ENCODE measurements at regions not wholly inside any gene's neighbourhood (a gene's known extent, or its start where the extent isn't known, plus 50 kb on each side); places are given as distances from the start of the nearest gene placed in this dataset.
"Not testable (repeated sequence)": the region's sequence is repeated elsewhere in the genome, so short reads cannot be mapped to it uniquely, and the experiment has no call there.

- DNase-seq (ENCODE audit: low read depth): no peak
These were observed 259.2 kb downstream of the C3orf38 start for GRCh38 chr3:88408935-88409334.

- no peak for DNase-seq (ENCODE audit: low read depth)
These were observed 260.5 kb downstream of the C3orf38 start for GRCh38 chr3:88410259-88410658.

DNA sequence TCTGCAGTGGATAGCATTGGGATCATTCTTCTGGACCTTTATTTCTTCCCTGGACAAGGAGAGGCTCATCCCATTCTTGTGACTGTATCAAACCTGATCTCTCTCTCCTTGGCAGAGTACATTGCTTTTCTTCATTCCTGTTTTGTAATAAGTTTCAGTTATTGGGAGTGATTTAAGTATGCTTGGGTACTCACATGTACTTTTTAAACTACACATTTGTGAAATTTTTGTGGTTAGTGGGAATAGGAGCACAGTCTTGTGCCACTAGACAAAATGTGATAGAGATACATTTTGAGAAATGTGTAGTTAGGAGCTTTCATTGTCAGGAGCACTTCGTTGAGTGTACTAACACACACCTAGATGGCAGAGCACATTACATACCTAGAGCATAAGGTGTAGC lies 262.6 kb downstream of the C3orf38 start:
- DNase-seq (ENCODE audit: low read depth): no peak

- no peak for DNase-seq (ENCODE audit: low read depth)
These were observed 266.7 kb downstream of the C3orf38 start for GRCh38 chr3:88416436-88416835.

DNA sequence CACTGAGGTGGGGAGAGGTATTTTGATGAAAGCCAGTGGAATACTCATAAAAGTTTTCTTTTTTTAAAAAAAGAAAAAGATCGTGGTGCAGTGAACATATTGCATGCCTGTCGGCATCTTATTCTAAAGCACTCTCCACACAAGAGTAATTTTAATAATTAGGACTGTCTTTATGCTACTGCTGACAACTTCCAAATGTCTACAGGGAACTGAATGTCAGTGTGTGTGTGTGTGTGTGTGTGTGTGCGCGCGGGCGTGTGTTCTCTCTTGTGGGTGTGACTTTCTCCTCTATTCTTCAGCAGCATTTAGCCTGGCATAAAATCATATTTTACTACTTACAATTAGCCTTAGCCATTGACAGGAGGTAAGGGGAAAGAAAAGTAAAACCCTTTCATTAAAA lies 268.5 kb downstream of the C3orf38 start:
- DNase-seq (ENCODE audit: low read depth): no peak

DNA sequence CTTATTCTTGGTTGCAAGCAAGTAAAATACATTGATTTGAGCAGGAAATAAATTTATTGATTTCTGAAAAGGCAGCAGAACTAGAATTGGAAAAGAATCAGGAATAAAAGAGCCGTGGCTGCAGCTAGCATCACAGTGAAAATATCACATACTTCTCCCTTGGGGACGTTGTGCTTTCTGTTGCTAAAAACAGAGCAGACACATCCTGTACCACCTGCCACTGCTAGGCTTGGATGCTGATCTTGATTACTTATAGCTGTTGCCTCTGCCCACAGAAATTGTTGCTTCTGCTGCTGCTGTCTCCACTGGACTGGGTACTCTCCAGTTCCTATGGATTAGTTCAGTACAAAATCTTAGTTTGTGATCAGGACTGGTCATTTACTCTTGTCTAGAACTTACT lies 283.8 kb downstream of the C3orf38 start:
- no peak for DNase-seq (ENCODE audit: low read depth)

GRCh38 chr3:88434001-88434400 lies 284.2 kb downstream of the C3orf38 start:
- no peak for DNase-seq (ENCODE audit: low read depth)

- no peak for DNase-seq (ENCODE audit: low read depth)
These were observed 290.9 kb downstream of the C3orf38 start for GRCh38 chr3:88440701-88441100.

DNA sequence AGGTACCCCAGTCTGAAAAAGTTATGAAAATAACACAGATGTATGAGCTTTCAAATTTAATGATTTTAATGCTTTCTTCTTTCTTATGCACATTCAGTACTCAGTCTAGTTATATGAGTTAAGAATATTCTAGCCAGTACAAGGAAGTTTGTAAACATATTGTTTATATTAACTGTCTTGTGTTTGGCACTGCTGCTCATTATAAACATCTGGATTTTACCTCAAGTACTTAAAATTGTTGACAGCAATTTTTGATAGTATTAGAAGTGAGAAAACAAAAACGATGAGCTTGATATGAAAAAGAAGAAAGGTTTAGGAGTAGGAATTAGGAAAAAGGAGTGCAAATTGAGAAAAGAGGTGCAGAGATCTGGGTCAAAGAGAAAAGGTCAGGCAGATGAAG lies 293.3 kb downstream of the C3orf38 start:
- no peak for DNase-seq (ENCODE audit: low read depth)

- DNase-seq (ENCODE audit: low read depth): no peak
These were observed 294.5 kb downstream of the C3orf38 start for GRCh38 chr3:88444251-88444650.

GRCh38 chr3:88452228-88452627 lies 302.5 kb downstream of the C3orf38 start:
- DNase-seq (ENCODE audit: low read depth): no peak

DNA sequence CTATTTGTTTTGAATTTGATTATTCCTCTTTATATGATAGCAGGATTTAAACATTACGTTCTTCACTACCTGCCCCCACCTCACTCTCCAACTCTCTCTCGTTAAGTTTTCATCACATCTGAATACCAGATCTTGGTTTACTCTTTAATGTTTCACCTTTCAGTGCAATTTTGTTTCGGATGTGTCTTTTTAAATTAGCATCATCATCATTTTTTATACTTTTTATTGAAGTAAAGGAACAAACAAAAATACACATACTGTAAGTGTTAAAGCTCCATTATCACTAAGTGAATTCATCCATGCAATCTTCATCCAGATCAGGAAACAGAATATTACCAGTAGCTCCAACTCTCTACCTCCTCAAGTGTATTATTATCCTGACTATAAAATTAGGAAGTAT lies 310.6 kb downstream of the C3orf38 start:
- no peak for DNase-seq (ENCODE audit: low read depth)

DNA sequence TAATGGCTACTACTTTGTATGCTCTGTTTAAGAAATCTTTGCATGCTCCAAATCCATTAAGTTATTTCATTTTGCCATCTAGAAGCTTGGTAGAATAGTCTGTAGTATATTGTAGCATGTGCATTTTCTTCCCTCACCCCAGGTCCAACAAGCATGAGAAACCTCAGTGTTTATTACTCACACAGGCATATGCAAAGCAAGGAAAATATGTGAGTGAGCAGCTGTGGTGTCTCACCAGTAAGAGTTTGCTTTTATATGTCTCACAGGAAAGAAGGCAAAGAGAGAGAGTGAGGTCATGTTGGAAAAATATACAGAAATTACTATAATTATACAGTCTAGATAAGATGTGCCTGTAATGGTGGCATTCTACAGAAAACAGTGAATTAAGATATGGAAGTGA lies 312.5 kb downstream of the C3orf38 start:
- no peak for DNase-seq (ENCODE audit: low read depth)

DNA sequence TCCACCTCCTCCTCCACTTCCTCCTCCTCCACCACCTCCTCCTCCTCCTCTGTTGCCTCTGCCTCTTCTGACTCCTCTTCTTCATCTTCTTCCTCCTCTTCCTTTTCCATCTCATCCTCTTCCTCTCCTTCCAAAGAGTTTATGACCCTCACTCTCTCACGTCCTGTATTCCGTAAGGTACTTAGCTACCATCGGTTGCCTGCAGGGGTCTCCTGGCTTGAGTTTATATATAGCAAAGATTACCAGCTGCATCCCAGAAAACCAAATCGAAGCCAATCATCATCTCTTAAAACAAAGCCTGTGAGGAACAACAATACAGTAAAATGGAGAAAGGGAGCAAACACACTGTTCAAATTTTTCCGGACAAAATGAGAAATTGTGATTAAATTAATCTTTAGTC lies 317.4 kb downstream of the C3orf38 start:
- DNase-seq (ENCODE audit: low read depth): no peak

- DNase-seq (ENCODE audit: low read depth): no peak
These were observed 319.5 kb downstream of the C3orf38 start for GRCh38 chr3:88469216-88469615.

- DNase-seq (ENCODE audit: low read depth): no peak
These were observed 328.7 kb downstream of the C3orf38 start for GRCh38 chr3:88478460-88478859.

DNA sequence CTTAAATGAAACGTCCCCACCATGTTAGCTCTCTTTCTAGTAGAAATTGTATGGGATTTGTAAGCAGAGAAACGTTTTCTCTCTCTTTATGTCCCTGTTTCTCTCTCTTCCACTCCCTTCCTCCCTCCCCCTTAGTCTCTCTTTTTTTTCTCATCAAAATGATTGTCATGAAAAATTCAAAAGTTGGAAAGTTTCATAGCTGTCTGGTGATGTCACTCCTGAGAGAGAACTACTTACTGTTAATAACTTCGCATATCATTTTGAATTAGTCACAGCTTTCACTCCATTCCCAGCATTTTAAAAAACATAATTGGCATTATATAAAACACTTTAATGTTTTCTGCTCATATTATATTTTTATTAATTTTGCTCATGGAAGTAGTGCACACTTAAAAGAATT lies 331.1 kb downstream of the C3orf38 start:
- DNase-seq (ENCODE audit: low read depth): no peak

GRCh38 chr3:88485001-88485400 lies 335.2 kb downstream of the C3orf38 start:
- DNase-seq (ENCODE audit: low read depth): no peak

DNA sequence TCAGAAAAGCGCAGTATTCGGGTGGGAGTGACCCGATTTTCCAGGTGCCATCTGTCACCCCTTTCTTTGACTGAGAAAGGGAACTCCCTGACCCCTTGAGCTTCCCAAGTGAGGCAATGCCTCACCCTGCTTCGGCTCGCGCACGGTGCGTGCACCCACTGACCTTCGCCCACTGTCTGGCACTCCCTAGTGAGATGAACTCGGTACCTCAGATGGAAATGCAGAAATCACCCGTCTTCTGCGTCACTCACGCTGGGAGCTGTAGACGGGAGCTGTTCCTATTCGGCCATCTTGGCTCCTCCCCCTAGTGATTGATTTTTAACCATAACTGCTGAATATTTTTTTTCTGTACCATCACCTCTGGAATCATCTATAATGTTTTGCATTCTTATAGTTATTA lies 359.1 kb downstream of the C3orf38 start:
- DNase-seq (ENCODE audit: low read depth): not testable (repeated sequence)

DNA sequence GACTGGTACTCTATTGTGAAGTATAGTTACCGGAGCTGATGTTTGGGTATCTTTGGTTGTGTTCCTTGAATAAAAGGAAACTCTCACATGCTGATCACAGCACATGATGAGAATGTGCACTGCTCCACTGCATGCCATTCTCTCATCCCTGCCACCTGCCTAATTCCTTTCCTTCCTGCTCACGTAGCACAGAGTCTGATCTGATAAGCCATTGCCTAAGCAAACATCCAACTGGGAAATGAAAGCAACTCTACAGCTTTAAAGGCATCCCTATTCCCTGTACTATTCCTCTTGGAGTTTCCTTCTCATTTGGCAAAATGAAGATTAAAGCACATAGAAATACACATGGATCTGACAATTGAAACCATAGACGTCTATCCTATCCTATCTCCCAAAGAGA lies 359.8 kb downstream of the C3orf38 start:
- DNase-seq (ENCODE audit: low read depth): no peak

GRCh38 chr3:88528494-88528893 lies 378.7 kb downstream of the C3orf38 start:
- DNase-seq (ENCODE audit: low read depth): no peak

DNA sequence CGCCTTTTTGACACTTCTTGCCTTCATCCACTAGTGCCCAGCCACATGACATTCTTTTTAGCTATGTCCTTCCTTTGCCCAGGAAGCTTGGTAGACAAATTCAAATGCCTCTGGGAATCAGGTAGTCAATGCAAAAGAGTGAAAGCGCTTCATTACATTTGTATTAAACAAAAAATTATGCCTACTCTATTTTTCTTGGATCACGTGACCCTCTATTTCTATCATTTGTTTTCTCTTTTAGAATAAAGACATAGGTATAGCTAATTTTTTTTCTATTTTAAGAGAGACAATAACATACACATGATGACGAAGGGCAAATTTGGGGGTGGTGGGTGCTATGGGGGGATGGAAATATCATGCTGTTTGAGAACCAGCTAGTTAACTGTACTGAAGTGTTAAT lies 384.8 kb downstream of the C3orf38 start:
- DNase-seq (ENCODE audit: low read depth): no peak

DNA sequence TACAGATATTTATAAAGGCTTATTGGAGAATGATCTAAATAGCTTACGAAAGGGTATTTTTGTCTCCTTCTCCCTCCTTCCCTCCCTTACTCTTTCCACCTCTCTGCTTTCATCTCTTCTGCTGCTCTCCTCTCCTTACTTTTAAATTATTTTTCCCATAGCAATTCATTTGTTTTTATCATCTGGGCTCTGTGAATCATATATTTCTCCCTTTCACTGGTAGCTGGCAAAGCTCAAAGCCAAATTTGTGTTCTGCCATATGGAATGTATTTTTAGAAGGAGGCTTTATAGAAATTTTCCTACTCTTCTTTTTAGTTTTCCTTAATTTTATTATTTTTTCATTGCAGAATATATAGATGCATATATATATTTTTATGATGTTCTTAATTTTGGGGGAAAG lies 385.8 kb downstream of the C3orf38 start:
- no peak for DNase-seq (ENCODE audit: low read depth)

GRCh38 chr3:88542916-88543315 lies 393.2 kb downstream of the C3orf38 start:
- DNase-seq (ENCODE audit: low read depth): no peak

DNA sequence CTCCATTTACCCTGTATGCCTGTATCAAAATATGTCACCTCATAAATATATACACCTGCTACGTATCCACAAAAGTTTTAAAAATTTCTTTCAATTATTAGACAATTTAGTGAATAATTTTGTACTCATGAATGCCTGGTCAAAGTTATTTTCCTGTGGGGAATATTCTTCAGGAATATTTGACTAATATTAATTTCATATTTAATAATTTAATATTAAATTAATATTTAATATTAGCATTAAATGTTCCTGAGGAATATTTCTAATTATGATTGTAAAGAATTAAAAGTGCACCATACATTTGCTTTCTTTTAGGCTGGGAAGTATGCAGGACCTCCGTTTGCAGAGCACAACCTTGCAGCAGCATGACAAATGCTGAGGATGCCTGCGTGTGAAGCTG lies 422.7 kb downstream of the C3orf38 start:
- no peak for DNase-seq (ENCODE audit: low read depth)

Measured in Daoy (cell line).